GM18508 (cell line): ENCODE measurements at regions not wholly inside any gene's neighbourhood (a gene's known extent, or its start where the extent isn't known, plus 50 kb on each side); places are given as distances from the start of the nearest gene placed in this dataset.

Source experiments
- ATAC-seq: cut with Tn5 transposase; IDR thresholded peaks from one replicate; pipeline ENCODE4 v1.9.1; 2021; ENCODE audit warnings: moderate number of reproducible peaks; ENCODE audit not compliant: insufficient read depth, unreplicated experiment

GRCh38 chr10:36109399-36110023 is 467.4 kb upstream of the FZD8 start:
- ATAC-seq = no peak

GRCh38 chr10:36097696-36098095 is 455.6 kb upstream of the FZD8 start:
- ATAC-seq = no peak

- no peak for ATAC-seq
Observed at GRCh38 chr10:36096576-36096975, 454.5 kb upstream of the FZD8 start.

GRCh38 chr10:36094096-36094495 is 452.0 kb upstream of the FZD8 start:
- no peak for ATAC-seq

GRCh38 chr10:36092116-36092515 is 450.0 kb upstream of the FZD8 start:
- ATAC-seq = no peak

- ATAC-seq = no peak
Observed at GRCh38 chr10:36091007-36091406, 448.9 kb upstream of the FZD8 start.

DNA sequence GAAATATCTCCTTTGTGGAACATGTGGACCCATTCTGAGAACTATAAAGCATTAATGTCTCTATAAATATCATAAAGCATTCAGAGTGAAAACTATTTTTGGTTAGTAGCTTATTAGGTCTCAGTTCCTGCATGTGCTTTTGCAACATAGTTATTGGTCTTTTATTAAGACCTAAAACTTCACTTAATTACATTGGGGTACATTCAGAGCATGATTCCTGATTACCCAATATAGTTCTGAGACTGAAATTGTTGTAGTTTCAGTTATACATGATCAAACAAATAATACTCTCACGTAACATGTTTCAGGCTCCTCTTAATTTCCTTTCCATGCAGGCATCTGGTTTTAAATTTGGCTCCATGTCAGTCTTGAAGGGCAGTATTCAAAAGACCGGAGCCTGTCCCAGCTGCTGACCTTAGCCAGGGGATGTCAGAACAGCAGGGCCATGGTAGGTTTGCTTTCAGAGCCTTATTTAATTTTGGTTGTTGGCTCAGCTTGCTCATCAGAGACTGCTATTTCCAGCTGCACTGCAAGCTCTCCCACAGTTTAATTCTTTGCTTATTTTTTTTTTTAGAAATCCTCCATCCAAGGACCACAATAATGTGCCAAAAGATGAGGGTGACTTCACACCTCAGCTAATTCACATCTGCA is 447.8 kb upstream of the FZD8 start:
- ATAC-seq = no peak

GRCh38 chr10:36087006-36088005 is 445.2 kb upstream of the FZD8 start:
- ATAC-seq = no peak

GRCh38 chr10:36075196-36075595 is 433.1 kb upstream of the FZD8 start:
- no peak for ATAC-seq

DNA sequence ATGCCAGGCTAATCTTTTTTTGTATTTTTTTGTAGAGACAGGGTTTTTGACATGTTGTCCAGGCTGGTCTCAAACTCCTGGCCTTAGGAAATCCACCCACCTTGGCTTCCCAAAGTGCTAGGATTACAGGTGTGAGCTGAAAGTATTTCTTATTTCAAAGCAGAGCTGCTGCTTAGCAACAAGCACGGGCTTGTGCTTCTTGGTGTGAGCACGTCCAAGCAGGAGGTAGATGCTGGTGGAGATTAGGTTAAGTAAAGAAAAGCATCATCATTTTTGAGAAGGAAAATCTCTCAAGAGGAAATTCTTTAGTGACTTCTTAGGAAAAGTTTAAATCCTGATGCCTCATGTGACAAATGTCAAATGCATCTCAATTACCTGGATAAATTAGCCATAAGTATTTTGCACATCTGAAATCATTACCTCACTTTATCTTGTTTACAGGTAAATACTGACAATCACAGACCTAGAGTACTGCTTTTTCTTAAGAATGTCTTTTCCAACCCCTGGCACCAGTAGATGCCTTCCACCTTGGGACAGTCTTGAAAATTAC is 431.8 kb upstream of the FZD8 start:
- no peak for ATAC-seq

DNA sequence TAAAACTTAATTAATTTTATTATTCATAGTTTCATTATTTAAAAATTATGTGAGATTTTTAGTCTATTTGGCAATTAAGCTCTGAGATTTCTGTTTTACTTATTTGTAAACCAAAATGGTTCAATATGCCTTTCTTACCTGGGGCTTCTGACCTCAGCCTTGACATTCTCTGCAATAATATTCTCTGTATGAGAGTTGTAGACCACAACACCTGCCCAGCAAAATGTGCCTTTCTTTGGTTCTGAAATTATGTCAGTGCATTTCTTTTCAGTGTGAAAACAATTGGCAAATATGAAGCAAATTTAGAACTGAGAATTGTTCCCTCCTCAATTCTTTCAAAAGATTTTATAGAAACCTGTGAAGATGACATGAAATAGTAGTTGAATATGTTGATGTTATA is 426.4 kb upstream of the FZD8 start:
- ATAC-seq = no peak

DNA sequence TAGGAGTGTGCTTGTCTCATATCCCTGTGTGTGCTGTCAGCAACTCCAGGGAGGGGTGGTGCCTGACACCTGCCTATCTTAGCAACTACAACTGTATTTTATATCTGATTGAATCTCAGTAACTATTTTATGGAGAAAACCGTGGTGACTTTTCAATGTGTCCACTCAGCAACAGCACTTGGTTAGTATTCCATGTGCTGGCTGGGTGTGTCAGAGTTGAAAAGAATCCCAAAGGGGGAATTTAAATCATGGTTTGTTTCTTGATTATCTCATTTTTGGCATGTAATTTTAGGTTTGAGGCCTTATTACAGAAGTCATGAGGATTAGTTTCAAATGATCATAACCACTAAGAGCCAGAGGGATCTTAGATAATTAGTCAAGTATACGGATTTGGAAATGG is 425.7 kb upstream of the FZD8 start:
- ATAC-seq = no peak

- ATAC-seq = no peak
Observed at GRCh38 chr10:36066850-36067249, 424.8 kb upstream of the FZD8 start.

DNA sequence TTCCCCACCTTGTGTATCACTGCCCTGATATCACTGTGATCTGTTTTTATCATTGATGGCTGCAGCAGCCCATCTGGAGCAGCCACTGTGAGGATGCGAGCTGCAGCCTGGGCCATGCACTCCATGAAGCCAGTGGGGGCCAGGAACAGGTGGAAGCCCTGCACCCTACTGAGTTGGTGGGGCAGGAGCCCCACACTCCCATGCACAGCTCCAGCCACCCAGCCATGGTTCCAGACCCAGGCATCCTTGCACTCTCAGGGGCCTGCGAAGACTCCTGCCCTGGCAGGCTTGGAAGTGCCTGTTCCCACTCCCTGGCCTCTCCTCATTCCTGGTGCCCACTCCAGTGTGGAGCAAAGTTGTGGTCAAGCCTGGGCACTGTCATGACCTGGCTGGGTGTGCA is 424.0 kb upstream of the FZD8 start:
- no peak for ATAC-seq

DNA sequence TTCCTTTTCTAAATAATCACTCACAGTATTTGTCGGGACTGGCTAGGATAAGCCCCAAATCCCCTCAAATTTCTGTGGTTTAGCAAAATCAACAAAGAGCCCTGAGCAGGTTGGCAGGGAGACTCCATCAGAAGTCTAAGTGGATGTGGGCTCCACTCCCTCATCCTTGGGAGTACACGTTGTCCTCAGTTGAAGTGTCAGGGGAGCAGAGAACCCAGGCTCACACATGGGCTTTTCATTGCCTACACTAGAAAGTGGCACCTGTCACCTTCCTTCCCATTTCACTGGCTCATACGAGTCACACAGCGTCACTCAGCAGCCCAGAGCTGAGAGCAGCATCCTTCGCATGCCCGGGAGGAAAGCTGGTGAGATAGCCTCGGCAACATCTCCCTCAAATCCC is 421.3 kb upstream of the FZD8 start:
- ATAC-seq = no peak

- no peak for ATAC-seq
Observed at GRCh38 chr10:36057731-36058130, 415.6 kb upstream of the FZD8 start.

- no peak for ATAC-seq
Observed at GRCh38 chr10:36057180-36057579, 415.1 kb upstream of the FZD8 start.

- no peak for ATAC-seq
Observed at GRCh38 chr10:36053775-36054174, 411.7 kb upstream of the FZD8 start.

DNA sequence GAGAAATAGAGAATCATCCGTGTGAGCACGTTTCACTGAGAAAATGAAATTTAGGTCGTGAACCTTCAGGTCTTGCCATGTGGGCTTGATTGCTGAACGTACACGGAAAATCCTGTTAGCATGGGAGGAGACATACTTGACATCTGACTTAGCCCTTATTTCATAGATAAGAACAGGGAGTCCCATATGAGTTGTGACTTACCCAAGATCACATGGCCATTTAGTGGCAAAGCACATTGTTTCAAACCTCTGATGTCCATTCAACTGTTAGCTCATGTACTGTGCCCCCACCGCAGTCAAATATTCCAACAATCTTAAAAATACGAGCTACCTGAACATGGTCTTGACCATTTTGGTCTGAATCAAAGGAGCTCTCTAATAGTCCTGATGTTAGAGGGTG is 411.2 kb upstream of the FZD8 start:
- no peak for ATAC-seq

DNA sequence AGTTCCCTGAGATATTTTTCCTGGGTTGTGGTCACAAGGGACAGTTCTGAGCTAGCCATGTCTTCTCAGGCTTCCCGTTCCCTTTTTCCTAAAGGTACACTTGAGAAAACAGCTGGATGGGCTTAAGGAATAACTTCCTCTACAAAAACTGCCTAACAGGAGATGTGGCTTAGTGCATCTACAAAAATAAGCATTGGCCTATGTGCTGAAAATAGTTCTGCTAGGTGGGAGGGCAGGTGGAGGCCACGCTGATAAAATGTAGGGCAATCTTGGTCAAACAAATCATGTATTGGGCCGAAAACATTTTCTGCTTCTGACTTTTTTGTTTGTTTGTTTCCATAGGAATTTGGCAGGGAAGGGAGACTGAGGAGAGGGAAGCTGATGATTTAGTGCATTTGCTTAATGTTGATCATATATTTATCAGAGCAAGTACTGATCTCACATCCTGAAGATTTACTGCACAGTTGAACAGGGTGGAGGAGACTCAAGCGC is 409.4 kb upstream of the FZD8 start:
- ATAC-seq = no peak
